PC-3 (cell line): ENCODE measurements at regions not wholly inside any gene's neighbourhood (a gene's known extent, or its start where the extent isn't known, plus 50 kb on each side); places are given as distances from the start of the nearest gene placed in this dataset.

Source experiments
- ATAC-seq: fragments of 200-7000 bp; cut with Tn5 transposase; 2 replicates; pipeline ENCODE4 v1.9.1; 2020; ENCODE audit warnings: mild to moderate bottlenecking, moderate library complexity
- BruUV-seq: library from RNA; stranded (reverse); fragments of 400-500 nt; replicated peaks from 2 replicates; lab custom pipeline; 2021; lab: Mats Ljungman, UMichigan
- CTCF ChIA-PET: fragments of 300-600 bp; sonication (Branson Sonifier 250); formaldehyde crosslinking; loops from one replicate; lab custom pipeline; 2022; ENCODE audit warnings: antibody characterized with exemption; lab: Charles Lee
- POLR2A ChIA-PET: fragments of 300-600 bp; sonication (Branson Sonifier 250); formaldehyde crosslinking; loops from one replicate; lab custom pipeline; 2022; ENCODE audit warnings: antibody characterized with exemption; ENCODE audit not compliant: unreplicated experiment; lab: Charles Lee
- DNase-seq: peaks from one replicate; pipeline ENCODE4 v3.0.0-alpha.2; 2015
- H2AFZ ChIP-seq: fragments of 300-600 bp; sonication (generic); 2 replicates; pipeline ENCODE4 v1.6.0; 2016; ENCODE audit warnings: antibody characterized with exemption, low read length
- H3F3A ChIP-seq: fragments of 300-600 bp; sonication (generic); one replicate; pipeline ENCODE4 v1.6.0; 2017; ENCODE audit warnings: antibody characterized with exemption, low read length, control low read depth, mild to moderate bottlenecking; ENCODE audit not compliant: unreplicated experiment
- H3K27ac ChIP-seq: fragments of 300-600 bp; sonication (generic); 2 replicates; pipeline ENCODE4 v1.5.1; 2016; ENCODE audit warnings: mild to moderate bottlenecking, low read length
- H3K27me3 ChIP-seq: fragments of 300-600 bp; sonication (generic); 2 replicates; pipeline ENCODE4 v1.6.1; 2016; ENCODE audit warnings: low read length, mixed read lengths
- H3K36me3 ChIP-seq: fragments of 300-600 bp; sonication (generic); 2 replicates; pipeline ENCODE4 v1.6.1; 2016; ENCODE audit warnings: low read depth, mixed run types, low read length, mixed read lengths
- H3K4me1 ChIP-seq: fragments of 300-600 bp; sonication (generic); 2 replicates; pipeline ENCODE4 v1.5.1; 2016; ENCODE audit warnings: low read length; ENCODE audit not compliant: insufficient read depth
- H3K4me2 ChIP-seq: fragments of 300-600 bp; sonication (generic); 2 replicates; pipeline ENCODE4 v1.6.0; 2016; ENCODE audit warnings: low read length
- H3K4me3 ChIP-seq: fragments of 300-600 bp; sonication (generic); 2 replicates; pipeline ENCODE4 v1.5.1; 2016; ENCODE audit warnings: mild to moderate bottlenecking, low read length, mixed read lengths
- H3K79me2 ChIP-seq: fragments of 300-600 bp; sonication (generic); 2 replicates; pipeline ENCODE4 v1.6.1; 2017; ENCODE audit warnings: low read length, mixed read lengths
- H3K9ac ChIP-seq: fragments of 300-600 bp; sonication (generic); 2 replicates; pipeline ENCODE4 v1.6.0; 2016; ENCODE audit warnings: mild to moderate bottlenecking, low read length
- H3K9me2 ChIP-seq: fragments of 300-600 bp; sonication (generic); replicated peaks from 2 replicates; pipeline ENCODE4 v1.6.1; 2016; ENCODE audit warnings: mixed run types, low read length, mixed read lengths
- H3K9me3 ChIP-seq: fragments of 300-600 bp; sonication (generic); 2 replicates; pipeline ENCODE4 v1.6.1; 2016; ENCODE audit warnings: low read length, mixed read lengths
- H4K20me1 ChIP-seq: fragments of 300-600 bp; sonication (generic); 2 replicates; pipeline ENCODE4 v1.6.1; 2016; ENCODE audit warnings: low read length, mixed read lengths
- CTCF ChIP-seq: fragments of 300-600 bp; sonication (generic); conservative IDR thresholded peaks from 2 replicates; pipeline ENCODE4 v1.5.1; 2017; ENCODE audit warnings: antibody characterized with exemption, low read depth, mild to moderate bottlenecking, low read length
- EZH2 ChIP-seq: fragments of 300-600 bp; sonication (generic); IDR thresholded peaks from one replicate; pipeline ENCODE4 v1.6.1; 2017; ENCODE audit warnings: antibody characterized with exemption, mild to moderate bottlenecking, low read length; ENCODE audit not compliant: unreplicated experiment
- EZH2phosphoT487 ChIP-seq: fragments of 300-600 bp; sonication (generic); IDR thresholded peaks from 2 replicates; pipeline ENCODE4 v1.6.1; 2018; ENCODE audit warnings: mild to moderate bottlenecking, antibody characterized with exemption, low read length, borderline replicate concordance
- intact Hi-C: fragments of 100-400 bp; cut with micrococcal nuclease; formaldehyde crosslinking; loops from 2 replicates; pipeline ENCODE4 v1.9.0; 2023

- no peak overlapping the region for H2AFZ ChIP-seq
- DNase-seq (no peak), ATAC-seq (no peak)
- no peaks in the 10 kb centered on the region for H3K27me3 ChIP-seq
- intact Hi-C loops, result no loop called here
- H3K36me3 ChIP-seq, result no peaks in the 10 kb centered on the region
- H3K79me2 ChIP-seq, result no peaks in the 10 kb centered on the region
- no peak overlapping the region for H3K27ac ChIP-seq
- peaks cover 3% of the 10 kb centered on the region for H3K4me1 ChIP-seq
- no peaks in the 10 kb centered on the region for H3K9me2 ChIP-seq
- POLR2A ChIA-PET, result no interaction called here
- H4K20me1 ChIP-seq, result no peaks in the 10 kb centered on the region
- H3K4me2 ChIP-seq, result no peak overlapping the region
- no peak overlapping the region for H3K4me3 ChIP-seq
- TF ChIP-seq EZH2phosphoT487 (no peak), EZH2 (no peak), CTCF (no peak)
- no peaks in the 10 kb centered on the region for H3F3A ChIP-seq
- no peak overlapping the region for H3K9ac ChIP-seq
- BruUV-seq, result no TSS peak
- CTCF ChIA-PET, result no interaction called here
- no peaks in the 10 kb centered on the region for H3K9me3 ChIP-seq
These were observed 149.7 kb upstream of the COL5A1 start for GRCh38 chr9:134491856-134492255.

- Histone ChIP-seq H3K27ac (no peak overlapping the region), H4K20me1 (no peaks in the 10 kb centered on the region), H3K9me2 (no peaks in the 10 kb centered on the region), H2AFZ (no peak overlapping the region), H3K4me1 (peaks cover 7% of the 10 kb centered on the region), H3K36me3 (no peaks in the 10 kb centered on the region), H3K79me2 (no peaks in the 10 kb centered on the region), H3F3A (no peaks in the 10 kb centered on the region), H3K9me3 (no peaks in the 10 kb centered on the region), H3K4me3 (no peak overlapping the region), H3K4me2 (no peak overlapping the region), H3K9ac (no peak overlapping the region), H3K27me3 (no peaks in the 10 kb centered on the region)
- ATAC-seq, result no peak
- ChIA-PET POLR2A (no interaction called here), CTCF (no interaction called here)
- intact Hi-C loops, result no loop called here
- BruUV-seq, result no TSS peak
- TF ChIP-seq EZH2phosphoT487, result no peak
- no peak for TF ChIP-seq CTCF
- no peak for TF ChIP-seq EZH2
- DNase-seq, result no peak
These were observed 149.3 kb upstream of the COL5A1 start for GRCh38 chr9:134492281-134492691.

- intact Hi-C loops, result no loop called here
- Histone ChIP-seq H4K20me1 (no peaks in the 10 kb centered on the region), H3F3A (no peaks in the 10 kb centered on the region), H3K27me3 (no peaks in the 10 kb centered on the region), H3K36me3 (no peaks in the 10 kb centered on the region), H3K27ac (no peak overlapping the region), H3K9me3 (no peaks in the 10 kb centered on the region), H2AFZ (no peak overlapping the region), H3K4me2 (no peak overlapping the region), H3K9me2 (no peaks in the 10 kb centered on the region), H3K79me2 (no peaks in the 10 kb centered on the region), H3K4me1 (peaks cover 13% of the 10 kb centered on the region), H3K9ac (no peak overlapping the region), H3K4me3 (no peak overlapping the region)
- no peak for ATAC-seq
- CTCF ChIA-PET, result no interaction called here
- TF ChIP-seq EZH2phosphoT487 (no peak), EZH2 (no peak), CTCF (no peak)
- no TSS peak for BruUV-seq
- no peak for DNase-seq
- POLR2A ChIA-PET, result no interaction called here
These were observed 148.7 kb upstream of the COL5A1 start for GRCh38 chr9:134492721-134493460.
